Pons (tissue), 1 donor: ENCODE measurements at regions not wholly inside any gene's neighbourhood (a gene's known extent, or its start where the extent isn't known, plus 50 kb on each side); places are given as distances from the start of the nearest gene placed in this dataset.
A peak's percentile ranks its signal among the peaks of the same experiment; 100 is the strongest.
"Not testable (repeated sequence)": the region's sequence is repeated elsewhere in the genome, so short reads cannot be mapped to it uniquely, and the experiment has no call there.

ENCODE experiments used
- DNase-seq: peaks from one replicate; pipeline ENCODE4 v3.0.0-alpha.2; 2016; ENCODE audit warnings: low spot score

DNA sequence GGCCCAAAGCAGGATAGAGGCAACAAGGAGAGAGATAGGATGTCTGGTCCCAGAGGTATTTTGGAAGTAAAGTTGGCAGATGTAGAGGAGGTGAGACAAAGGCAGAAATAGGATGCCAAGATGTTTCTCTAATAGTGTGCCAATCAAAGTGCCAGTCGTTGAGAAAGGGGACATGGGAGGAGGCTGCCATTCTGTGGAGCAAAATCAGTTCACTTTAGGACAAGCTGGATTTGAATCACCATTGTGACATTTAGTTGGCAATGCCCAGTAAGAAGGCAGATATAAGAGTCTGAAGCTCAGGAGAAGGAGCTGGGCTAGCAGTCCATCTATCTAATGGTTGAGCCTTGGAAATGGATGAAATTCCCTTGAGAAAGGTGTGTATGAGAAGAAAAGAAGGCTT is 53.8 kb downstream of the ADRB2 start:
- DNase-seq: no peak

- DNase-seq: no peak
Measured at GRCh38 chr5:148880696-148881095, 54.3 kb downstream of the ADRB2 start.

DNA sequence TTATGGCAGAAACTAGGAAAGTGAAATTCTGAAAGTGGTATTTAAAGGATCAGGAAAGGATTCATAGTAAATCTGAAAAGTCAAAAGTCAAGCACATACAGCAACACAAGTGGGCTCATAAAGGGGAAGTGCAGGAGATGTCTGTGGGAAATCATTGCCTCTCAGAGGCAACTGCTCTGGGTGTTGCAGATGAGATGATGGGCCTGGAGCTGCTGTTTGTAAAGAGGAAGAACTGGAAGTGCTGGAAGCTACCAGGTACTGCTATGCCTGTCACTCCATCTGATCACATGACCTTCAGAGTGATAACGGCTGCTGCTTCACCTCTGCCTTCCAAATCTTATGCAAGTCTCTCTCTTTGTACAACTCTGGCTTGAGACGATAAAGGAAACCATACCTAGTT is 55.9 kb downstream of the ADRB2 start:
- no peak for DNase-seq

DNA sequence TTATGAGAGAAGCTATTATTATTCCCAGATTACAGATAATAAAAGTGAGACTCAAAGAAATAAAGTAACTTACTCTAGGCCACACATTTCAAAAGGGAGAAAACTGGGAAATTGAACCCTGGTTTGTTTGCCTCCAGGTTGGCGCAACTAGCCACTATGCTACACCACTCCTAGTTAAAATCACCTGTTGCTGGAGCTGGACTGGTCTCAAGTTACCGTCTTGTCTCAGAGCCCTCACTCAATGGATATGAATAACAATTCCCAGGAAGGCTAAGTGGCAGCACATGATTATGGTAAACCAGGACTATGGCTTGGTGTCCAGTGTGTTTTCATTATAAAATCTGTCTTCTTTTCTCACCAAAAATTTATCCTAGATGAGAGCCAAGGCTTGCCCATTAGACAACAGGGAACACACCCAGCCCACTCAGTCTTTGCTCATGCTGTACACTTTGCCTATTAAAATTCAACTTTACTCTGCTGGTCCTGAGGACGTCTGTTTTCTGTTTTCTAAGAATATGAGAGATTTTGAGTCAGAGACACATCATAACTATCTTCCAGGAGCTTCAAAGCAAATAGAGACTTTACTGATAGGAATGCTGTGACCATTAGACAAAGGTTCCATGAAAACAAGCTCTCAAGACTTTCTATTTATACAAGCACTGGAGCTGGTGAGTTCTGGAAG is 58.1 kb downstream of the ADRB2 start:
- no peak for DNase-seq

DNA sequence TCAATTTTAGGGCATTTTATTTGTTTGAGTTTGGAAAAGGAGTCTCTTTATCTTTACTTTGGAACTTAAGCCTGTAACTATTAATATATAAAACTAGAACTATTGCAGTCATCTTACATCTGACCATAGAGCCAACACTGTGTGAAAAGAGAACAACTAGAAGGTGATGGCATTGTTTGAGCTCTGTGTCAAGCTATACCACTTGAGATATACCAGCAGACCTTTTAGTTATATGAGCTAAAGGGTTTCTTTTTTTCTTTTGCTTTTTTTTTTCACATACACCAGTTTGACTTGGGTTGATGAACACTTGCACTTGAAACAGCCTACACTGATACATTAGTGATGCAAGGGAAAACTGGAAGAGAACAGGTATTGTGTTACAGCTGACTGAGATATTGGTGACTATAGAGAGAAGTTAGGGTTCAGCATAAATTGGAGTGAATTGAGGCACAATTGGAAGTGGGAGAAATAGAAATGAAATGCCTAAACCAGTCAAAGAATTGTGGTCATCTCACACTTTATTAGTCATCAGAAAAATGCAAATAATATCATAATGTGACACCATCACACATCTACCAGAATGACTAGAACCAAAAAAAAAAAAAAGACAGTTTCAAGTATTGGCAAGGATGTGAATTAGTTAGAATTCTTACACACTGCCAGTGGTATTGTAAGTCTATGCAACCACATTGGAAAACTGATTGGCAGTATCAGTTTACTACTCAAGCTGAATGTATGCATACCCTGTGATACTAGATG is 60.9 kb downstream of the ADRB2 start:
- DNase-seq: no peak

- not testable (repeated sequence) for DNase-seq
Measured at GRCh38 chr5:148889936-148890335, 63.5 kb downstream of the ADRB2 start.

DNA sequence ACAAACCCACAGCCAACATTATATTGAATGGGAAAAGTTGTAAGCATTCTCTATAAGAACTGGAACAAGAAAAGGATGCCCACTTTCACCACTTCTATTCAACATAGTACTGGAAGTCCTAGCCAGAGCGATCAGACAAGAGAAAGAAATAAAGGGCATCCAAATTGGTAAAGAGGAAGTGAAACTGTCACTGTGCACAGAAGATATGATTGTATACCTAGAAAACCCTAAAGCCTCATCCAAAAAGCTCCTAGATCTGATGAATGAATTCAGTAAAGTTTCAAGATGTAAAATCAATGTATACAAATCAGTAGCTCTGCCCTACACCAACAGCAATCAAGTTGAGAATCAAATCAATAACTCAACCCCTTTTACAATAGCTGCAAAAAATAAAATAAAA is 69.0 kb downstream of the ADRB2 start:
- DNase-seq: not testable (repeated sequence)

DNA sequence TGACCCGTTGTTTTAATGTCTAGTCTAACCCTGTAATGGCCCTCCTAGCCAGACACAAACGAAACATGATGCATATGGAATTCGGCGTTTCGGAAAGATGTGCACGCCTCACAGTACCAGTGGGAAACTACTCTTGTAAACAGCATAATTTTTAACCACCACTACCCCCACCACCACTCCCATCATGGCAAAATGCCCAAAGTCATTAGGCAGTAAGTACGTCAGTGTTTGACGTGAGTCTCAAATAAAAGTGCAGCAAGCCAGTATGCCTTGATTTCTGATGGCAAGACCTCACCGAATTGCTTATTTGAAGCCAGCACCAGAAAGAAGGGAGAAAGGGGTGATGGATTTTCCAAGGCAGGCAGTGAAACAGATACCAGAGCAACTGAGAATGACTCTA is 71.4 kb downstream of the ADRB2 start:
- no peak for DNase-seq

DNA sequence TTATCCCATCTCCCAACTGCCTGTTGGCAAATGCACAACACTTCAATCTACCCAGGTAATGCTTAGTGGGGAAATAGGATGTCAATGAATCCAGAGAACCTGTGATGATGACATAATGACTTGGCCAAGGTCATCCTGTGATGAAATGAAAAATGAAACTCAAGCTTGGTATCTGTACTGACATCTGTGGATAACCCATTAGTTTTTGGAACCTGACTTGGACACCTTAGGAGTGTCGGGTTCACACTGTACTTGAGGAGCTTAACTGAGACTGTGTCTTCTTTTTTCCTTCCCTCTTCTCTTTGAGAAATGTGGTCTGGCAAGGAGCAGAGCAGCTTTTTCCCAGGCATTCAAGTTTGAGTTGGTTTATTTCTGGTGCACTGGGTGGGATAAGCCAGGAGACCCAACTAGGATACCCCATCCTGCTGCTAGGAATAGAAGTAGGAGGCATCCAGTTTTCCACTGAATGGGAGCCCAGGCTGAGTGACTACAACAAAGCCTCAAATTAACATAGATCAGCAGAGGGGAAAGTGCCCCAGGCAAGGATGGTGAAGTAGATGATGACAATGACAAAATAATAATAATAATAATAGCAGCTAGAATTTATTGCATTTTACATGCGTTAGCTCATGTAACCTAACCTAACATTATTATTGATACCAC is 72.1 kb downstream of the ADRB2 start:
- DNase-seq: no peak

GRCh38 chr5:148899993-148900392 is 73.6 kb downstream of the ADRB2 start:
- no peak for DNase-seq

DNA sequence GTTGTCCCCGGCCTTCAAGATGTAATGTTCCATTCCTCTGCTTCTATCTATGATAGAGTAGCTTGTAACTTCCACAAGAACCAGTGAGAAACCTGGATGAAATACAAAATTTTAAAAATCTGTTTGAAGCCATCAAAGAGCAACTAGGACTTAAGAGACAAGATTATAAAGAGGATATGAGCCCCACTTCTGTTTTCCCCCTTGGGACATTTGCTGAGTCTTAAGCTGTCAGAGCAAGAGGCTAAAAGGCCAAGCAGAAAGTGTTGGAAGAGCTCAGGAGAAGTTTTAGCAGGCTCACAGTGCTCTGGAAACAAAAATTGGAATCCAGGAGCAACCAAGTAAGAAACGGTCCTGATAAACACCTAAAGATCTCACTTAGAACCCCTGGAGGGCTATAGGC is 76.1 kb downstream of the ADRB2 start:
- DNase-seq: no peak

DNA sequence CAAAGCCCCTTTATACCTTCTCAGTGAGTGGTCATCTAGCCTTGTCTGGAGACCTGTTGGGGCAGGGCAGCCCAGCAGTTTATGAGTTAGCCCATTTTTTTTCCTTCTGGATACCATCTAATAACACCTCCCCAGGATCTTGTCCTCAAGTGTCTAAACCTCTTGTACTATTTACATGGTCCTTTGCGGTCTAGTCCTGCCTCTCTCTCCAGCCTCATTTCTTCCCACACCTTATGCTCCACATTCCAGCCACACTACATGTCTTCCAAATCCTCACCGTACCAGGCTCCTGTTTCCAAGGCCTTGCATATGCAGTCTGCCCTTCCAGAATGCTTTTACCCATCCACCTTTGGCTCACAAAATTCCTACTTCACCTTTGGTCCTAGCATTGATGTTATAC is 77.2 kb downstream of the ADRB2 start:
- DNase-seq: no peak

GRCh38 chr5:148904440-148904839 is 78.0 kb downstream of the ADRB2 start:
- DNase-seq: peak; percentile 59

DNA sequence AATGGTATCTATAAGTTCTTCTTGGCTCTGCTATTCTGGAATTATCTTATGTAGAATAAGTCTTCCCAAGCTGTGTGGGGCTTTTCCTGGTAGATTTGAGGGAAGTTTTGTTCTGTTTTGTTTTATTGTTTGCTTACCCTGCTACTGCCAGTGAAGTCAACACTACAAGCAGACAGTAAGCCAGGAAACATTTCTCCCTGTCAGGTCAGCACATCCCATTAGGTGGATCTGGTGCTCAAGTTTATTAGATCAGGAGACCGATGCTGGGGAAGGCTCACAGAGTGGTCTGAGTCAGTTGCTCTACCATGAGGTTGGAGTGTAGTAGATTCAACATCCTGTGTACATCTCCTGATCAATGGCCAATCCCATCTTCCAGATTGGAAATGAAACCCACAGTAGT is 79.1 kb downstream of the ADRB2 start:
- no peak for DNase-seq

- DNase-seq: no peak
Measured at GRCh38 chr5:148906968-148907367, 80.6 kb downstream of the ADRB2 start.

GRCh38 chr5:148909040-148909439 is 82.6 kb downstream of the ADRB2 start:
- no peak for DNase-seq

- no peak for DNase-seq
Measured at GRCh38 chr5:148909766-148910165, 83.4 kb downstream of the ADRB2 start.

- no peak for DNase-seq
Measured at GRCh38 chr5:148910216-148910615, 83.8 kb downstream of the ADRB2 start.

GRCh38 chr5:148910686-148911361 is 84.4 kb downstream of the ADRB2 start:
- no peak for DNase-seq

- no peak for DNase-seq
Measured at GRCh38 chr5:148911386-148911785, 85.0 kb downstream of the ADRB2 start.

- no peak for DNase-seq
Measured at GRCh38 chr5:148912146-148912545, 85.7 kb downstream of the ADRB2 start.

DNA sequence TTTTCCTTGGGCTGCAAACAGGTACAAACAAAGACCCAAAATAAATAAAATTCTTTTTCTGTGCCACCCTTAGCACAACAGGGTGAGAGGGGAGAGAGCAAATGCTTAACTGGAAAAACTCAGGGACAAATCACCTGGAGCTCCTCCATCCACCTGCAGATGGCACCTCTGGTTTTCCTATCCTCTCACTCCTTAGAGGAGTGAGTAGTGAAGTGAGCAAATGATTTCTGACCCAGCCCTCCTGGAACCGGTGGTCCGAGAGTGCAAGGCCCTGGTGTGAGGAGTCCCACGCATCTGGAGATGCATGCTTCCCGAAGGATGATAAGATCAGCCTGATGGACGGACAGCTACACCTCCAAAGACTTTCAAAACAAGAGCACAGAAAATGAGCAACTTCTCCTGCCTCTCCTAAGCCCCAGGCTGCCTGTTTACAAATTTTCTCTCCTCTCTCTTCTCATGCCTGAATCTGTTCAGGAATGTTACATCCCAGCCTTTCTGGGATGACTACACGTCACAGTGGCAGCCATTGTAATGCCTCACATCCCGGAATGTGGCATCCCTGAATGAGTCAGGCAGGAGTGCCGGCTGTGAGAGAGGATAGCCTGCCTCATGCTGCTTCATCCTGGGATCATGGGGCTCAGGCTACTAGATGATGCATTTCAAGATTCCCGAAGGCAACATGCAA is 86.4 kb downstream of the ADRB2 start:
- DNase-seq: peak; percentile 16
